ENCODE measurements at regions not wholly inside any gene's neighbourhood (a gene's known extent, or its start where the extent isn't known, plus 50 kb on each side); places are given as distances from the start of the nearest gene placed in this dataset.

DNA sequence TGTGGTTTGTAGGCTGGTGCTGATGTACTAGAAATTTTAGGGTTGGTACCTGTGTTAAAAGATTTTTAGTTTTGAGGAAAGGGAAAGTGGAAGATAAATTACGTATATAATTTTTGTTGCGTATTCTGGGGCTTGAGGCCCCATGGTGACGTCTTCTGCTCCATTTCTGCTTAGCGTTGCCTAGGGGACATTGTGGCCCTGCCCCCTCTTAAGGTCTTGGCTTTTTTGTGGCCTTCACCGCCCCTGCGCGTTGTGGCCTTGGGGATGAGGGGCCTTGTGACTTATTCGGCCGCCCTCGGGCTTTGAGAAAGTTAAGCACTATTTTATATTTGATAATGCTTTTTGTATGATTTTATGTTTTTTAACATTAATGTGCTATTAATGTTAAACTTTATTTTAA is 182.0 kb downstream of the KLF13 start:
- no peak for DNase-seq (ENCODE audit: extremely low read depth, low read depth)
- TF ChIP-seq CTCF (IDR thresholded peaks at IDR 0.05; ENCODE audit: low read depth, low read length), result no peak

- no peak for TF ChIP-seq CTCF (IDR thresholded peaks at IDR 0.05; ENCODE audit: low read depth, low read length)
- DNase-seq (ENCODE audit: extremely low read depth, low read depth), result no peak
These were observed 183.4 kb downstream of the KLF13 start for GRCh38 chr15:31510057-31510456.

DNA sequence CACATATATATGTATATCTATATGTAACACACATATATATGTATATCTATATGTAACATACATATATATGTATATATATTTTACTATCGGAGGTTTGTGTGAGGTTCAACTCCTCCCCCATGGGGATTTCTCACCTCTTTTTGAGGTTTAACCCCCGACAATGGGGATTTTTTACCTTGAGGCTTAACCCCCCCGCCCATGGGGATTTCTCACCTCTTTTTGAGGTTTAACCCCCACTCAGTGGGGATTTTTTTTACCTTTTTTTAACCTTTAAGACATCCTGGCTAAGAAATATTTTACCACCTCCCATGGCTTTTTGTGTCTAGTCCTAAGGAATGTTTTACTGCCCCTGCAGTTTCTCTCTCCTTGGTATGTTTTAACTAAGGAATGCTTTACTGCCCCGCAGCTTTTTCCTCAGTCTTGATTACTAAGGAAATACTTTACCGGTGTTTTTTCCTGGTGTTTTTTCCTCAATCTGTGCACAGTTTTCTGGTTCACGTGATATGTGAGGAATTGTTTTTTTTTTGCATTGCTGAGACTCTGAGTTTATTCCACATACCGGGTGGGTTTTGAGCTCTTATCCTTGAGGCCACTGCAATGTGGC is 185.2 kb downstream of the KLF13 start:
- no peak for TF ChIP-seq CTCF (IDR thresholded peaks at IDR 0.05; ENCODE audit: low read depth, low read length)

DNA sequence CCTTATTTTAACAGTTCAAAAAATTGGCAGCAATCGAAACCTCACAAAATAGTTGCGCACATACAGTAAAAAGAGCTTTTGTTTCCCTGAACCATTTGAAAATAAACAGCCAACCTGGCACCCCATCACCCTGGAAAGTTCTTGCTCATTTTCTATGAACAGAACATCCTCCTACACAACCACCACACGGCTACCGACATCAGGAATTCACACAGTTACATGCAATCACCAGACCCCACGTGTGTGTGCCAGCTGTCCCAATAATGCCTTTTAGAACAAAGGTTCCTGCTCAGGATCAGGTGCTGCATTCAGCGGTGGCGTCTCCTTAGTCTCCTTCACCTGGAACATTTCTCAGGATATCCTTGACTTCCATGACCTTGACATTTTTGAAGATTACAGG is 186.5 kb downstream of the KLF13 start:
- no peak for TF ChIP-seq CTCF (IDR thresholded peaks at IDR 0.05; ENCODE audit: low read depth, low read length)
- DNase-seq (ENCODE audit: extremely low read depth, low read depth), result no peak

More for the DNA sequence above, 185.2 kb downstream of the KLF13 start:
- no peak for DNase-seq (ENCODE audit: extremely low read depth, low read depth)

- DNase-seq (ENCODE audit: extremely low read depth, low read depth), result no peak
- no peak for TF ChIP-seq CTCF (IDR thresholded peaks at IDR 0.05; ENCODE audit: low read depth, low read length)
These were observed 189.8 kb downstream of the KLF13 start for GRCh38 chr15:31516440-31516839.

DNA sequence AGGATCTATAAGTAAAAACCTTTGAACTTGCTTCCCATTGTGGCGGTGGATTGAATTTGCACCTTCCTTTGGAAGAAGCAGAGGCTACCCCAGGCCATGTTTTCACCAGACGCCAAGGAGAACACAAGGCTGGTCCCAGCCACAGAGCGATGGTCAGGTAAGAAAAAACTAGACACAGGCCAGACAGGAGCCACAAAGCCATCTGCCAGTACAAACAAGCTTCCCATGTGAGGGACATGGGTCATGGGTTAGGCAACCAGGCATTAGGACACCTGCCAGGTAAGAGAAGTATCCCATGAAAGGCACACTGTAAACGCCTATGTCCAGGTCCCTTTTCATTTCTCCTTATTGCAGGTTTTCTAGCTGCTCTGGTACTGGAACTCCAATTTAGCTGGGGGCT is 190.2 kb downstream of the KLF13 start:
- no peak for DNase-seq (ENCODE audit: extremely low read depth, low read depth)

DNA sequence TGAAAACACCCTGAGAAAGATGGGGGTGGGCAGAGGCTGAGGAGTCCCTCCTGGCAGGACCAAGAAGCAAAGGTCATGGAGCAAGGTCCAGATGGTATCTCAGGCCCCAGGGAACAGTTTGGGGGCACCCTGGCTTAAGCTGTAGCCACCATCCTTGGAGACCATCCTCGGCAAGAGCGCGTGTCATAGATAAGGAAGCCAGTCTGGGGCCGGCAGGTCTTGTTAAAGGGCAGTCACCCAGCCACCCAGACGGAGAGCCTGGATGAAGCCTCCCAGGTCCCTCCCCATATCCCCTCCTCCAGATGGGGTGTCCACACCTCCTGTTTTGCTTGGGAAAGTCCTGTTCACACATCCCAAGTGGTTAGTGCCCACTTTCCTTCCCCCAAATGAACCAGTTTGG is 191.1 kb downstream of the KLF13 start:
- TF ChIP-seq CTCF (IDR thresholded peaks at IDR 0.05; ENCODE audit: low read depth, low read length), result no peak

More for the DNA sequence above, 190.2 kb downstream of the KLF13 start:
- no peak for TF ChIP-seq CTCF (IDR thresholded peaks at IDR 0.05; ENCODE audit: low read depth, low read length)

More for the DNA sequence above, 191.1 kb downstream of the KLF13 start:
- no peak for DNase-seq (ENCODE audit: extremely low read depth, low read depth)

Data from AG09319 (cell line).